GM12878 (cell line): ENCODE measurements at regions not wholly inside any gene's neighbourhood (a gene's known extent, or its start where the extent isn't known, plus 50 kb on each side); places are given as distances from the start of the nearest gene placed in this dataset.

Source experiments
- ATAC-seq: fragments of 200-7000 bp; cut with Tn5 transposase; 3 replicates; pipeline ENCODE4 v1.9.1; 2020; ENCODE audit warnings: mild to moderate bottlenecking, moderate library complexity
- BruUV-seq: library from RNA; stranded (reverse); fragments of 400-500 nt; replicated peaks from 2 replicates; lab custom pipeline; 2021; lab: Mats Ljungman, UMichigan
- CTCF ChIA-PET: fragments of 300-600 bp; sonication (Branson Sonifier 250); formaldehyde crosslinking; extraction: SDS; loops from one replicate; lab custom pipeline; 2021; ENCODE audit warnings: inconsistent platforms; lab: Yijun Ruan, JAX
- POLR2A ChIA-PET: fragments of 350-600 bp; formaldehyde crosslinking; extraction: SDS; loops from one replicate; lab custom pipeline; 2021; ENCODE audit warnings: inconsistent platforms; lab: Charles Lee
- RAD21 ChIA-PET: fragments of 300-600 bp; sonication (Branson Sonifier 250); formaldehyde crosslinking; loops from one replicate; lab custom pipeline; 2023; ENCODE audit warnings: antibody characterized with exemption; ENCODE audit not compliant: unreplicated experiment; lab: Charles Lee
- SMC1A ChIA-PET: fragments of 300-600 bp; sonication (Branson Sonifier 250); formaldehyde crosslinking; loops from one replicate; lab custom pipeline; 2023; ENCODE audit not compliant: unreplicated experiment, uncharacterized antibody; lab: Charles Lee
- DNase-seq: peaks from one replicate; pipeline ENCODE4 v3.0.0-alpha.2; 2011; ENCODE audit warnings: low read depth, low spot score
- FAIRE-seq: peaks from 3 replicates; lab custom pipeline; 2011; peaks lifted over from hg19 to GRCh38; lab: Jason Lieb, UNC
- H2AFZ ChIP-seq: 2 replicates; pipeline ENCODE4 v1.6.0; 2011; ENCODE audit warnings: low read depth, low read length, control low read depth; ENCODE audit not compliant: control insufficient read depth
- H3K27ac ChIP-seq: 2 replicates; pipeline ENCODE4 v1.5.1; 2011; ENCODE audit warnings: control low read depth; ENCODE audit not compliant: control insufficient read depth, insufficient read depth
- H3K27me3 ChIP-seq, 2 experiments: replicated peaks in 1 of 2; 2 replicates each; pipeline versions ENCODE4 v1.6.0 to v1.6.1; 2011; ENCODE audit warnings: low read length in 1 of 2; ENCODE audit not compliant: control insufficient read depth in 2 of 2, insufficient read depth in 2 of 2
- H3K36me3 ChIP-seq, 2 experiments: 2 replicates each; pipeline ENCODE4 v1.5.1; 2011; ENCODE audit warnings: low read length in 1 of 2; ENCODE audit not compliant: control insufficient read depth in 2 of 2, insufficient read depth in 2 of 2
- H3K4me1 ChIP-seq: 2 replicates; pipeline ENCODE4 v1.6.1; 2011; ENCODE audit warnings: mild to moderate bottlenecking, low read length, moderate library complexity, mixed read lengths; ENCODE audit not compliant: control insufficient read depth, insufficient read depth
- H3K4me2 ChIP-seq: 2 replicates; pipeline ENCODE4 v1.6.0; 2011; ENCODE audit warnings: control low read depth; ENCODE audit not compliant: control insufficient read depth, insufficient read depth
- H3K4me3 ChIP-seq: fragments of 200-600 bp; sonication (generic); 2 replicates; pipeline ENCODE4 v1.5.1; 2016
- H3K79me2 ChIP-seq: 2 replicates; pipeline ENCODE4 v1.6.0; 2011; ENCODE audit warnings: low read length; ENCODE audit not compliant: control insufficient read depth, insufficient read depth
- H3K9ac ChIP-seq: 2 replicates; pipeline ENCODE4 v1.8.0; 2011; ENCODE audit warnings: low read length, control low read depth, mixed read lengths; ENCODE audit not compliant: control insufficient read depth, insufficient read depth
- H3K9me3 ChIP-seq: replicated peaks from 3 replicates; pipeline ENCODE4 v1.5.1; 2011; ENCODE audit warnings: mild to moderate bottlenecking, low read length; ENCODE audit not compliant: control insufficient read depth, insufficient read depth
- H4K20me1 ChIP-seq: 2 replicates; pipeline ENCODE4 v1.6.0; 2011; ENCODE audit not compliant: control insufficient read depth, insufficient read depth
- ATF7 ChIP-seq: fragments of 450-650 bp; IDR thresholded peaks from 2 replicates; pipeline ENCODE4 v1.6.1; 2016; ENCODE audit warnings: low read depth, mild to moderate bottlenecking
- BRCA1 ChIP-seq: IDR thresholded peaks from 2 replicates; pipeline ENCODE4 v1.6.1; 2011; ENCODE audit warnings: low read depth, low read length, improper control_type of control experiment
- CBX5 ChIP-seq: sonication (generic); IDR thresholded peaks from 2 replicates; pipeline ENCODE4 v1.6.1; 2016; ENCODE audit warnings: low read depth, moderate library complexity, mild to moderate bottlenecking, inconsistent platforms
- HSF1 ChIP-seq: fragments of 150-350 bp; IDR thresholded peaks from 2 replicates; pipeline ENCODE4 v1.6.1; 2014; ENCODE audit warnings: mild to moderate bottlenecking, low read depth, low read length
- KAT2A ChIP-seq: conservative IDR thresholded peaks from 2 replicates; pipeline ENCODE4 v1.6.1; 2011; ENCODE audit warnings: low read depth, low read length; ENCODE audit not compliant: control insufficient read depth
- KDM1A ChIP-seq: fragments of 200-600 bp; sonication (generic); IDR thresholded peaks from 2 replicates; pipeline ENCODE4 v1.6.1; 2016; ENCODE audit warnings: borderline replicate concordance
- MAX ChIP-seq: IDR thresholded peaks from 2 replicates; pipeline ENCODE4 v1.6.1; 2012; ENCODE audit warnings: low read depth, low read length, improper control_type of control experiment
- MEF2A ChIP-seq: IDR thresholded peaks from 2 replicates; pipeline ENCODE4 v1.6.1; 2011; ENCODE audit warnings: low read depth, mild to moderate bottlenecking, low read length, moderate library complexity; ENCODE audit not compliant: insufficient read depth
- MEF2B ChIP-seq: fragments of 450-650 bp; IDR thresholded peaks from 2 replicates; pipeline ENCODE4 v1.6.1; 2018; ENCODE audit warnings: mild to moderate bottlenecking, moderate library complexity; ENCODE audit not compliant: partially characterized antibody, poor library complexity, severe bottlenecking
- REST ChIP-seq: IDR thresholded peaks from 2 replicates; pipeline ENCODE4 v1.6.1; 2012; ENCODE audit warnings: mild to moderate bottlenecking, low read depth, low read length
- RUNX3 ChIP-seq: IDR thresholded peaks from 2 replicates; pipeline ENCODE4 v1.6.1; 2012; ENCODE audit warnings: low read length, inconsistent platforms
- SIN3A ChIP-seq: IDR thresholded peaks from 2 replicates; pipeline ENCODE4 v1.6.1; 2012; ENCODE audit warnings: low read depth, low read length, improper control_type of control experiment
- USF1 ChIP-seq: IDR thresholded peaks from 2 replicates; pipeline ENCODE4 v1.6.1; 2011; ENCODE audit warnings: borderline replicate concordance, low read depth, mild to moderate bottlenecking, moderate library complexity, mixed read lengths, low read length; ENCODE audit not compliant: insufficient read depth; ENCODE audit errors: extremely low read length
- YBX1 ChIP-seq: fragments of 450-650 bp; IDR thresholded peaks from 2 replicates; pipeline ENCODE4 v1.6.1; 2016; ENCODE audit warnings: antibody characterized with exemption
- ZBTB4 ChIP-seq: fragments of 450-650 bp; formaldehyde crosslinking; IDR thresholded peaks from 2 replicates; pipeline ENCODE4 v1.4.0; 2022; ENCODE audit warnings: mild to moderate bottlenecking, moderate library complexity
- ZNF622 ChIP-seq: fragments of 450-650 bp; IDR thresholded peaks from 2 replicates; pipeline ENCODE4 v1.6.1; 2017; ENCODE audit warnings: mild to moderate bottlenecking, inconsistent platforms
- WGBS: methylation state at CpG from one replicate; pipeline ENCODE4 v1.1.6; 2016; ENCODE audit warnings: low lambda C conversion rate; ENCODE audit not compliant: insufficient replicate concordance, insufficient coverage; ENCODE audit errors: missing lambda C conversion rate; 5-methylcytosine and 5-hydroxymethylcytosine counted together
- in situ Hi-C: fragments of 300-500 bp; cut with MboI; formaldehyde crosslinking; loops from 9 replicates; pipeline ENCODE4 v1.14.3; 2018; ENCODE audit warnings: mixed read lengths
- intact Hi-C: fragments of 100-400 bp; cut with micrococcal nuclease; formaldehyde crosslinking; loops from one replicate; pipeline ENCODE4 v1.14.2; 2022; ENCODE audit not compliant: unreplicated experiment

GRCh38 chr15:62539236-62539635 lies 374.2 kb upstream of the C2CD4B start:
- RAD21 ChIA-PET, result no interaction called here
- DNase-seq, result no peak
- H3K9ac ChIP-seq, result no peak overlapping the region
- 0% methylated on average over 1 of the region's 1 CpG for WGBS
- no peak for ATAC-seq
- no peak overlapping the region for H3K4me3 ChIP-seq
- in situ Hi-C loops (no loop called here), intact Hi-C loops (no loop called here)
- CTCF ChIA-PET, result no interaction called here
- no peak overlapping the region for H3K4me2 ChIP-seq
- no peak overlapping the region for H3K27ac ChIP-seq
- no TSS peak for BruUV-seq
- no peaks in the 10 kb centered on the region; a peak in 1 of 4 replicates for H3K27me3 ChIP-seq
- H3K9me3 ChIP-seq, result no peaks in the 10 kb centered on the region
- no peaks in the 10 kb centered on the region for H4K20me1 ChIP-seq
- H3K36me3 ChIP-seq, result no peaks in the 10 kb centered on the region
- POLR2A ChIA-PET, result no interaction called here
- H3K4me1 ChIP-seq, result no peaks in the 10 kb centered on the region
- SMC1A ChIA-PET, result no interaction called here
- no peak overlapping the region for H2AFZ ChIP-seq
- FAIRE-seq, result no peak
- no peaks in the 10 kb centered on the region for H3K79me2 ChIP-seq
- TF ChIP-seq ATF7, result no peak
- no peak for TF ChIP-seq BRCA1
- no peak for TF ChIP-seq REST
- no peak for TF ChIP-seq HSF1
- no peak for TF ChIP-seq USF1
- TF ChIP-seq MEF2A, result no peak
- TF ChIP-seq MEF2B, result no peak
- no peak for TF ChIP-seq RUNX3
- no peak for TF ChIP-seq SIN3A
- no peak for TF ChIP-seq KAT2A
- TF ChIP-seq MAX, result no peak
- TF ChIP-seq ZNF622, result no peak
- TF ChIP-seq YBX1, result no peak
- no peak for TF ChIP-seq ZBTB4
- no peak for TF ChIP-seq KDM1A
- TF ChIP-seq CBX5, result no peak
